ENCODE measurements at regions not wholly inside any gene's neighbourhood (a gene's known extent, or its start where the extent isn't known, plus 50 kb on each side); places are given as distances from the start of the nearest gene placed in this dataset.

DNA sequence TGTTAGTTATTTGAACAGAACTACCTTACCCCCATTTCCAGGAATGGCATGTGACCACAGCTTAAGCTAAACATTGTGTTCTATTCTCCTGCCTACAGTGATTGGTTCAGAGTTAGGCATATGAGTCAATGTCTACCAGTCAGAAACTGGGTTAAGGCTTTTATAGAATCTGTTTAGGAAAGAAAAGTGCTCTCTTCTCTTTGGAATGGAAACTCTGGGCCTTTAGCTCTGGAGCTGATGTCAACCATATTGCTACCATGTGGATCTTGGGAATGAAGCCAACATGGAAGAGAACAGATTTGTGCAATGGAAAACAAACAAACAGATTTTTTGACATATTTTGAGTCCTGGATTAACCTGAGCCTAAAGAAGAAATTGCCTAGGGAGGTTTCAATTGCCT, 488.9 kb upstream of the TNC start:
- Histone ChIP-seq H3K14ac (ENCODE audit: insufficient read depth, low read length) (no peak overlapping the region), H3K27me3 (ENCODE audit: insufficient read depth, low read length) (no peaks in the 10 kb centered on the region), H2BK12ac (ENCODE audit: insufficient read length, low read depth, low read length) (no peak overlapping the region), H3K27ac (ENCODE audit: insufficient read length, low read depth, low read length) (no peak overlapping the region), H4K91ac (ENCODE audit: insufficient read length, low read depth, low read length) (no peak overlapping the region), H2BK20ac (ENCODE audit: low read depth, low read length, poor library complexity, severe bottlenecking) (no peak overlapping the region), H2AFZ (ENCODE audit: low read length) (no peak overlapping the region), H3K9ac (ENCODE audit: extremely low read depth, insufficient read length, low read length) (no peak overlapping the region), H2AK5ac (ENCODE audit: insufficient read length, low read length) (no peak overlapping the region), H2BK5ac (ENCODE audit: insufficient read length, low read length) (no peak overlapping the region), H3K4me1 (ENCODE audit: insufficient read depth, low read length) (no peaks in the 10 kb centered on the region), H4K8ac (replicated peaks; ENCODE audit: insufficient read length, low read depth, low read length) (no peak overlapping the region), H3K4me2 (ENCODE audit: insufficient read depth, insufficient read length, low read length) (no peak overlapping the region), H3K56ac (ENCODE audit: insufficient read length, low read depth, low read length) (no peak overlapping the region), H3K23me2 (ENCODE audit: insufficient read length, low read depth, low read length, poor library complexity, severe bottlenecking) (no peaks in the 10 kb centered on the region), H3K4ac (ENCODE audit: low read depth, low read length) (no peak overlapping the region), H2BK15ac (ENCODE audit: low read depth, low read length) (no peak overlapping the region), H3K18ac (ENCODE audit: insufficient read length, low read depth, low read length) (no peak overlapping the region), H4K20me1 (ENCODE audit: control insufficient read depth, insufficient read depth, insufficient read length) (no peaks in the 10 kb centered on the region), H3K79me1 (ENCODE audit: insufficient read depth, low read depth, low read length, poor library complexity, severe bottlenecking) (no peaks in the 10 kb centered on the region), H2BK120ac (ENCODE audit: low read depth, low read length, poor library complexity, severe bottlenecking) (no peak overlapping the region), H3K79me2 (ENCODE audit: insufficient read depth, low read length) (no peaks in the 10 kb centered on the region), H4K5ac (ENCODE audit: insufficient read length, low read depth, low read length) (no peak overlapping the region), H3K9me3 (ENCODE audit: control insufficient read depth, low read depth, low read length) (no peaks in the 10 kb centered on the region), H3K23ac (ENCODE audit: insufficient read length, low read depth, low read length) (no peak overlapping the region), H3T11ph (ENCODE audit: low read length) (no peak overlapping the region)
- no peaks in the 10 kb centered on the region for H3K4me1 Mint-ChIP-seq
- DNase-seq: no peak
- TF ChIP-seq CTCF (conservative IDR thresholded peaks at IDR 0.05): no peak
- no peak overlapping the region for H3K27ac Mint-ChIP-seq
- H3K4me3 Mint-ChIP-seq: no peak overlapping the region
- H3K27me3 Mint-ChIP-seq (ENCODE audit: low read depth): peaks cover 2% of the 10 kb centered on the region
- H3K36me3 Mint-ChIP-seq (ENCODE audit: insufficient read depth in 1 of 3, low read depth in 3 of 3): no peaks in the 10 kb centered on the region
- H3K9me3 Mint-ChIP-seq: no peaks in the 10 kb centered on the region
